Gastrocnemius medialis (tissue), 4 donors: ENCODE measurements at regions not wholly inside any gene's neighbourhood (a gene's known extent, or its start where the extent isn't known, plus 50 kb on each side); places are given as distances from the start of the nearest gene placed in this dataset.

Experiments used
- CTCF ChIP-seq, 5 experiments: fragments of 450-650 bp in 3 of 5; fragments of 200-600 bp in 2 of 5; sonication (generic) in 2 of 5; IDR thresholded peaks in 4 of 5; conservative IDR thresholded peaks in 1 of 5; 1 replicate in 4 of 5; 2 replicates in 1 of 5; pipeline ENCODE4 v1.5.1; 2016 to 2019; ENCODE audit warnings: antibody characterized with exemption in 5 of 5, mild to moderate bottlenecking in 3 of 5, moderate library complexity in 3 of 5
- POLR2A ChIP-seq, 2 donors: fragments of 450-650 bp; IDR thresholded peaks; one replicate each; pipeline ENCODE4 v1.6.1; 2017; ENCODE audit warnings: antibody characterized with exemption in 2 of 2, mild to moderate bottlenecking in 2 of 2, moderate library complexity in 2 of 2

DNA sequence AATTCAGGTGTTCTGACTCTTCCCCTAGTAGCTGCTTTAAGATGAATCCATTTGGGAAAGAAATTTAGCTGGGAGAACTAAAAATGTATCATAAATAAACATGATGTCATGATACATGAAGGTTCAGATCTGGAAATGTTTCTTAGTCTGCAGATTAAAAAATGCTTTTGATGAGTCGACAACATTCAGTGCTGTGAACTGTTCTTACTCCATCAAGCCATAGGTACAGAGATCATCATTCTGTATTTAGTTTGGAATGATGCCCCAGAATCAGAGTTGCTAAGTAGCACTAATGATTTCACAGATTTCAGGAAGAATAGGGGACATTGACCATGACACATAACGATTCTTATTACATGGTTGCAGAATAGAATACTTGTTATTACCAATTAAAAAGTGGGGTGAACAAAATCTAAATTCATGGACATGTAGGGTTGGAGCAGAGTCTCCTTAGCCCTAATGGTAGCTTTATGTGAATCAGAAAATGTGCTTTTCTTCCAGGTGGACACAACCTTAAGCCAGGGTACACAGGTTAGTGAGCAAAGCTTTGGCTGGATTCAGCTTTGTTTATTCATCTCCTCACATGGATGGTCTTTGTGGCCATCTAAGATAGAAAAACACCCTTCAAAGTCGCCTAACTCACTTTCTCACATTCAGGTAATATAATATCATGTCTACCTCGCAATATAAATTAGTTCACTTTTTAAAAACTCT is 205.4 kb upstream of the SEL1L start:
- TF ChIP-seq CTCF (IDR thresholded peaks at IDR 0.05 in 4 of 5, conservative IDR thresholded peaks at IDR 0.05 in 1 of 5), result no peak
- TF ChIP-seq POLR2A (IDR thresholded peaks at IDR 0.05), result no peak
